H54 (cell line): ENCODE measurements at regions not wholly inside any gene's neighbourhood (a gene's known extent, or its start where the extent isn't known, plus 50 kb on each side); places are given as distances from the start of the nearest gene placed in this dataset.
A peak's percentile ranks its signal among the peaks of the same experiment; 100 is the strongest.

Experiments used
- DNase-seq: peaks from one replicate; pipeline ENCODE4 v3.0.0; 2011; ENCODE audit warnings: low spot score, mixed read lengths; ENCODE audit not compliant: insufficient read length
- FAIRE-seq: peaks from 3 replicates; lab custom pipeline; 2011; peaks lifted over from hg19 to GRCh38; lab: Jason Lieb, UNC
- POLR2A ChIP-seq: IDR thresholded peaks from 2 replicates; pipeline ENCODE4 v1.6.1; 2011; ENCODE audit warnings: low read depth, mild to moderate bottlenecking, low read length

GRCh38 chr17:79388556-79389295 lies 222.1 kb downstream of the RBFOX3 start:
- DNase-seq (peak; percentile 68), FAIRE-seq (no peak)
- TF ChIP-seq POLR2A, result 0 out of 2 replicates have a peak, but pooled peaks have one; percentile 17

- FAIRE-seq (no peak), DNase-seq (no peak)
- TF ChIP-seq POLR2A, result no peak
Observed at GRCh38 chr17:79387783-79388182, 223.1 kb downstream of the RBFOX3 start.

DNA sequence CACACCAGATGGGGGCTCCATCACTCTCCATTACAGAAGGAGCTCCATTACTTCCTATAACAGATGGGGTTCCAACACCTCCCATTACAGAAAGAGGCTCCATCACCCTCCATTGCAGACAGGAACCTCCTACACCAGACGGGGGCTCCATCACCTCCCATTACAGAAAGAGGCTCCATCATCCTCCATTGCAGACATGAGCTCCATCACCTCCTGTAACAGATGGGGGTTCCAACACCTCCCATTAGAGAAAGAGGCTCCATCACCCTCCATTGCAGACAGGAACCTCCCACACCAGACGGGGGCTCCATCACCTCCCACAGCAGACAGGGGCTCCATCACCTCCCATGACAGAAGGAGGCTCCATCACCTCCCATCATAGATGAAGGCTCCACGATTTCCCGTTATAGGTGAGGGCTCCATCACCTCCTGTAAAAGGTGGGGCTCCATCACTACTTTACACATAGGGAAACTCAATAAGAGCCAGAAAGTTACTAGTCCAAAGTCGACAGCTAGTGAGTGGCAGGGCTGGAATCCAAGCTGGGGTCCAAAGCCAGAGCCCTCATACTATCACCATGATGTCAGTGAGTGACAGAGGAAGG lies 224.8 kb downstream of the RBFOX3 start:
- no peak for TF ChIP-seq POLR2A
- DNase-seq, result no peak
- no peak for FAIRE-seq

DNA sequence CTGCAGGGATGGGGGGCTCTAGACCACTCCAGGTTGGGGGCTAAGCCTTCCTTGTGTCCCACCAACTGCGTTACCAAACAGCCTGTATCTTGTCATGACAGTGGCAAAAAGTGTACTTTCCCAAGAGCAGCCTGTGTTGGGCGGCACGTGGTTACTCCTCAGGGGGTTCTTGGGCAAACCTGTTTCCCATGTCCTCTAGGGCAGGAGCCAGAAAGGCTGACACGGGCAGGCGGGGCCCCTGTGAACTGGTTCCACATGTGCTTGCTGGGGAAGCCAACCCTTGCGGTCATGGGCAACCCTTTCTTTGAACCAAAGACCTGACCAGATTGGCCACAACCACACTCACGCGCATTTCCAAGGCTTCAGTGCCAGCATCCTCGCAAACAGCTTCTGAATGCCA lies 228.5 kb downstream of the RBFOX3 start:
- FAIRE-seq (no peak), DNase-seq (no peak)
- no peak for TF ChIP-seq POLR2A

DNA sequence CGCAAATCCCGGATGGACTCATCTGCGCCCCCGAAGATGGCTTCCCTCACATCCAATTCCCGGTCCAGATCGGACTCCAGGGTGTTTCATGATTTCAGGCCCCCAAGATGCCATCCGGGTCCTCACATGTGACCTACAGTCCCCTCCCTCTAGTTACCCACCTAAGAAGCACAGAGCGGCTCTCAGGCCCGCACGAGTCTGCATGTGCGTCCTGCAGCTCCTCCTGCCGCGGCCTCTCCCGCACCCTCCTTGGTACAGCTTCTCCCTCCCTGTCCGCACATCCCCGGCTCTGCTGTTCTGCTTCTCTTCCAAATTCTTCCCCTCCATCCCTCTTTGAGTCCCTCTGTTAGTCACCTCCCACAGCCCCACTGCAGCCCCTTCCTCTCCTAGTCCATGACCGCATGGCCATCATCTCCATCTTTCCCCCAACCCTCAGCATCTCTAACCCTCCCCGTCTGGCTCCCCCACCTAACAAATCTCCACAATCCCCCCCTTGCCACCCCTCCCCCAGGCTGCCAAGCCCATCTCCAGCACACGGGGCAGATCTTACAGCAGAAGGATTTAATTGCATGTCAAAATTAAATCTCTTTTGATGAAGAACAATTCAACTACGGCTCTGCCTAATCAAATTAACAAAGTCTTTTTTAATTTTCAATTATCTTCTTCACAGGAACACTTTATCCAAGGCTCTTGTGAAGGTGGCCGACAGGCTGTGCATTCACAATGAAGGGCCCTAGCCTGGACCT lies 231.0 kb downstream of the RBFOX3 start:
- no peak for TF ChIP-seq POLR2A
- no peak for DNase-seq
- FAIRE-seq, result no peak

DNA sequence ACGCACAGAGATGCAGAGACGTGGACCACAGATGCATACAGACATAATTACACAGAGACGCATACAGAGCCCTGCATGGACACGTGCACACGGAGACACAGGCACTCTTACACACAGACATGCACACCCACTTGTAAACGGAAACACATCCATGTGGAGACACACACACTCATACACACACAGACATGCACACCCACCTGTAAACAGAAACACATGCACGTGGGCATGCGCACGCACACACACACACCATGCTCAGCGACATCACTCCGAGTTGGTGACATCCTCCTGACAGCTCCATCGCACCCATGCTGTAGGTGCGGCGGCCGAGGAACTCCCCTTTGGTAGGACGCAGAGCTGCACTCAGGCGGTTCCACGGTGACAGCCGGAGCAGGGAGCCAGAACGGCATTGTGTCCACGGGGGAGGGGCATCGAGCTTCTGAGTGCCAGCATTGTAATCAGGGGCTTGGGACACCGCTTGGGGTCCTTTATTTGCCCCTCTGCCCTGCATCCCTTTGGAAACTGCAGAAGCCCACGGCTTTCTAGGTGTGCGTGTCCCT lies 233.5 kb downstream of the RBFOX3 start:
- DNase-seq (no peak), FAIRE-seq (no peak)
- TF ChIP-seq POLR2A, result no peak

- FAIRE-seq (no peak), DNase-seq (no peak)
- no peak for TF ChIP-seq POLR2A
Observed at GRCh38 chr17:79374807-79375206, 236.0 kb downstream of the RBFOX3 start.

GRCh38 chr17:79374087-79374689 lies 236.7 kb downstream of the RBFOX3 start:
- FAIRE-seq, result no peak
- TF ChIP-seq POLR2A, result no peak
- no peak for DNase-seq

DNA sequence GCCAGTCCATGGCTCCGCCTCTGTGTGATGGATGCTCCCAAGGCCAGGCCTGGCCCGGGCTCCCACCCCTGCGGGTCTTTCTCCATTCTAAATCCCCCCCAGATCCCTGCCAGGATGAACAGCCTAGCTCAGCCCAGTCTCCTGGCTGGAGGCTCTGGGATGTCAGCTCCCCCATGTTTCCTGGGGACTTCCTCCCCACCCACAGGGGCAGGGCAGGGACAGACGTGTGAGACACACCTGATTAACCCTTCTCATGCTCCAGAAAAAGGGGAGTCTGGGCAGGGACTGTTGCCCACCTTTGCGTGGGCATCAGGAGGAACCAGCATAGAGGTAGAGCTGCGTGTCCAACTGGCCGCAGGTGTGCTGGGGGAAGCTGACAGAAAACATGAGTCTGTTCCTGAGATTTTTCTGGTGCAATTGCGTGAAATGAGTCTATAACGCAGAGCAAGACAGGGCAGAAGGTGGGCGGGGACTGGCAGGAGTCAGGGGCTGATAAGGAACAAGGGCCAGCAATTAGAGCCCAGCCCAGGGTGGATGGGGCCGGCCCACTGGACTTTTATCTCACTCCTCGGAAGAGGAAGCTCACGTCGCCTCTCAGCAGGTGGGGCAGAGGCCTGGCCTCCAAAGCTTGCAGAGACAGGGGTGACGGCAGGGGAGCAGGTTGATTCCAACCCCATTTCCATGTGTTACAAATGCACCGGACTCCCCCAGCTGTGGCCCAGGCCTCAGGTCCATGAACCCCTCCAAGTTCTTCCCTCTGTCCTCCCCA lies 238.2 kb downstream of the RBFOX3 start:
- no peak for FAIRE-seq
- no peak for TF ChIP-seq POLR2A
- no peak for DNase-seq

- FAIRE-seq (no peak), DNase-seq (no peak)
- no peak for TF ChIP-seq POLR2A
Observed at GRCh38 chr17:79371984-79372383, 238.9 kb downstream of the RBFOX3 start.

DNA sequence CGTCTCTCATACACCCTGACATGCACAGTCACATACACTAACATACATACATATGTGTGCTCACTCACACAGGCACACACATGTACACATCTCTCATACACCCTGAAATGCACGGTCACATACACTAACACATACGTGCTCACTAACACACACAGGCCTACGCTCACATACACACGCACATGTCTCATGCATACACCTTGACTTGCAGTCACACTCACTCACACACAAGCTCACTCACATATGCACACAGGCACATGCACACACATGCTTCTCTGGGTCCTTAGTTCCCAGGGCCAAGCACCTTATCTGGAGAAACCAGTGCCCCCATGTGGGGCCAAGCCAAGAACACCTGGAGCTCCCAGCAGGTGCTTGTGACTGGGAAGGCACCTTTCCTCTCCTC lies 240.3 kb downstream of the RBFOX3 start:
- TF ChIP-seq POLR2A, result no peak
- DNase-seq (no peak), FAIRE-seq (no peak)

GRCh38 chr17:79370126-79370525 lies 240.7 kb downstream of the RBFOX3 start:
- FAIRE-seq, result no peak
- no peak for TF ChIP-seq POLR2A
- no peak for DNase-seq

- no peak for TF ChIP-seq POLR2A
- FAIRE-seq (no peak), DNase-seq (no peak)
Observed at GRCh38 chr17:79369532-79369931, 241.3 kb downstream of the RBFOX3 start.

DNA sequence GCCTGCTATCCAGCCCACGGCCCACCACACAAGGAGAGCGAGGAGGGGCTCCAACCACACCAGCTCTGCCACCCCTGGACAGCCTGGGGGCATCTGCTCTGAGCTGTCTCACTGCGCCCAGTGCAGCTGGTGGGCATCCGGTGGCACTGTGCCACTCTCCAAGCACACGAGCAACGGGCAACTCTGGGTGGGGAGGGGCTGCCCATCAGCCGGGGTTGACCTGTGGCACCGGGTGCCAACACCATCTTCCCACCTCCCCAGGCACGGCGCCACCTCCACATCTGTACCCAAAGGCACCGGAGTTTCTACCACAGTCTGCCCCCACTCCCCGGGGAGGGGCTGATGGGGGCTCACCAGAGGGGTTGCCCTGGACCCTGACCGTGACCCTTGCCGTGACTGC lies 241.8 kb downstream of the RBFOX3 start:
- no peak for DNase-seq
- no peak for FAIRE-seq
- TF ChIP-seq POLR2A, result no peak
